ENCODE measurements at regions not wholly inside any gene's neighbourhood (a gene's known extent, or its start where the extent isn't known, plus 50 kb on each side); places are given as distances from the start of the nearest gene placed in this dataset.
"Not testable (repeated sequence)": the region's sequence is repeated elsewhere in the genome, so short reads cannot be mapped to it uniquely, and the experiment has no call there.

DNA sequence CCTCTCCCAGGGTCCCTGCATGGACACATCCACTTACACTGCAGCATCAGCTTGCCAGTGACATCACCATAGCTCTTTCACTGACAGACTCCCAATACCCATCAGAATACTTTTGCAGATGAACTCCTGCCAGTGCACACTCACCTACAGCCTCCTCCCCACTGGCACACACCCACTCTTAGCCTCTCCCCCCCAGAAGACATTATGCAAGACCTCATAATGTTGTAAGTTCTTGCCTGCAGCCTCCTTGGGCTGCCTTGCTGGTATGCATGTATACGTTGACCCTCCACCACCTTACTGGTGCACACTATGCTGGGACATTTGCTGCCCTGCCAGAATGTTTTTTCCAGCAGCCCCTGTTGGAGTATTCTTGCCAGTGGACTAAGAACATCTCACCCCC, 324.2 kb downstream of the AEBP2 start:
- DNase-seq (ENCODE audit: low spot score) (no peak), ATAC-seq (no peak)

DNA sequence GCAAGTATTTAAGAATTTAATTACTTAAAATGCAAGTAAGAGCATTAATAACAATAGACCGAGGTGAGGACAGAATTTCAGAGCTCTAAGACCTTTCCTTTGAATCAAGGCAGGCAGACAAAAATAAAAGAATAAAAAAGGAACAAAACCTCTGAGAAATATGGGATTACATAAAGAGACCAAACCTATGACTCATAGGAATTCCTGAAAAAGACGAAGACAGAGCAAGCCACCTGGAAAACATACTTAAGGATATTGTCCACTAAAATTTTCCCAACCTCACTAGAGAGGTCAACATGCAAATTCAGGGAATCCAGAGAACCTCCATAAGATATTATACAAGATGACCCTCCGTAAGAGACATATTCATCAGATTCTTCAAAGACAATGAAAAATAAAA, 325.1 kb downstream of the AEBP2 start:
- ATAC-seq (no peak), DNase-seq (ENCODE audit: low spot score) (no peak)

DNA sequence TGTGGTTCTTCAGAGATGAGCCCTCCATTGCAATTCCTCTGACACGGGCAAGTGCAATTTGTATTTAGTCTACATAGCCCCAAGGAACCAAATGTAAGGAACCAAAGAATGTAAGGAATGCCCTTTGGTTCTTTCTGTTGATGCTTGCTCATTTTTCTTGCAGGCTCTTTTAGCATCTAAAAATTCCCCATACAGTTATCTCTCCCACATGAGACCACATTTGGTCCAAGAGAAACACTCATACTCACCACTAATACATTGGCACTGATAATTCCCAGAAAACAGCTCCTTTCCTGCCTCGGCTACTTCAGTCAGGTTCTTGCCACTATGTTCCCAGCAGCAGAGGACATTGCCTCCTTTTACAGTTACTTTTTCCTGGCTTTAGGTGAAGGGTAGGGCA, 332.6 kb downstream of the AEBP2 start:
- DNase-seq (ENCODE audit: low spot score) (no peak), ATAC-seq (no peak)

DNA sequence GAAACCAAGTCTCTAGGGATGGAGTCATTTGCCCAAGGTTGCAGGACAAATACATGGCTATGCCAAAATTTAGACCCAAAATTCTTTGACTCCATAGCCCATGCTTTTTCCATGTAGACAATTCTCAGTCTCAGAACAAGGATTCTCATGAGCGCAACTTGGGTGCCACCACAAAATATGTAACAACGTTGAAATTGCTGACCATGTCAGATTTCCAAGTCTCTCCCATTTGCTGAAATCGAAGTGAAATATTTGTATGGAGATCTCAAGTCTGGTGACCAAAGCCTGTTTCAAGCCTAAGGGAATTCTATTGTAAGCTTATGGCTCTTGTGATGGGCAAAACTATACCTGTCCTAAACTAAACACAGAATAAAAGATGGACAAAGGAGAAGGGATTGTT, 333.5 kb downstream of the AEBP2 start:
- no peak for ATAC-seq
- no peak for DNase-seq (ENCODE audit: low spot score)

DNA sequence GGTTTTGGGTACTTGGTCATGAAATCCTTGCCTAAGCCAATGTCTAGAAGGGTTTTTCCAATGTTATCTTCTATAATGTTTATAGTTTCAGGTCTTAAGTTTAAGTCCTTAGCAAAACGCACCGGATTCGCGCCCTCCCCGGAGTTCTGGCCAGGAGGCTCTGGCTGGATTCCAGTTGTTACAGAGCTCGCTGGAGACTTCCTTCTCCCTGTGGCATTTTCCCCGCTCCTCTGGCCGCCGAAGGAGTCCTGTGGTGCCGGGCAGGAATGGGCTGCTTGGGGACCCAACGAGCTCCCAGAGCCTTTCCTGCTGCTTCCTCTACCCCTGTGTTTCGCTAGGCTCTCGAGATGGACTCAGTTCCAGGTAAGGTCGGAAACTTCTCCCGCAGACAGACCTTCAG, 335.9 kb downstream of the AEBP2 start:
- no peak for ATAC-seq
- no peak for DNase-seq (ENCODE audit: low spot score)

DNA sequence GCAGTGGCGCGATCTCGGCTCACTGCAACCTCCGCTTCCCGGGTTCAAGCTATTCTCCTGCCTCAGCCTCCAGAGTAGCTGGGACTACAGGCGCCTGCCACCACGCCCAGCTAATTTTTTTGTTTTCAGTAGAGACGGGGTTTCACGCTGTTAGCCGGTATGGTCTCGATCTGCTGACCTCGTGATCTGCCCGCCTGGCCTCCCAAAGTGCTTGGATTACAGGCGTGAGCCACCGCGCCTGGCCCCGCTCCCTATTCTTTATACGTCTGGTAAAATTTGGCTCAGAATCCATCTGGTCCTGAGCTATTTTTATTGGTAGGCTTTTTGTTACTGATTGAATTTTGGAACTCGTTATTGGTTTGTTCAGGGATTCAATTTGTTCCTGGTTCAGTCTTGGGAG, 336.7 kb downstream of the AEBP2 start:
- DNase-seq (ENCODE audit: low spot score); ATAC-seq: not testable (repeated sequence)

DNA sequence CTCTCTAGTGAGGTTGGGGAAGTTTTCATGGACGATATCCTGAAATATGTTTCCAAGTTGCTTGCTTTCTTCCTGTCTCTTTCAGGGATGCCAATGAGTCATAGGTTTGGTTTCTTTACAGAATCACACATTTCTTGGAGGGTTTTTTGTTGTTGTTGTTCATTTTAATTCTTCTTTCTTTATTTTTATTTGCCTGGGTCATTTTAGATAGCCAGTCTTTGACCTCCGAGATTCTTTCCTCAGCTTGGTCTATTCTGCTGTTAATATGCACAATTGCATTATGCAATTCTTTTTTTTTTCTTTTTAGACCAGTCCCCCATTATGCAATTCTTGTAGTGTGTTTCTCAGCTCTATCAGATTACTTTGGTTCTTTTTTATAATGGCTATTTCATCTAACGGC, 338.9 kb downstream of the AEBP2 start:
- peak; percentile 27 for ATAC-seq

DNA sequence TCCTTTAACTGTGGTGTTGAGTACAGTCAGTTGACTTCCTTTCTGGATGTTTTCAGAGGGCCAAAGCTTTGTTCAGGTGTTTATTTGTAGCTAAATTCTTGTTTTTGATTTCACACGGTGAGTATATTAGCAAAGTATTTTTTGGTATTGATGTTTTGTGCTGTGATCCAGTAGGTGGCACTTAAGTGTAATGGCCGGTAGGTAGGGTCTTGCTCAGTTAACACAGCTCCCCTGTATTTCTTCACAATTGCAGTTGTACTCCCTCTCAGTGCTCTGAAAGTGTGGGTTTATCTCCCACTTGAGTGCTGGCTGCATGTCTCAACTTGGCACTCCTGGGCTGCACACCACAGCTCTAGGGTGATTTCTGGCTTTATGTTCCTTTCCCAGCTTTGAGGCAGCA, 339.5 kb downstream of the AEBP2 start:
- DNase-seq (ENCODE audit: low spot score) (no peak), ATAC-seq (peak; percentile 32)

More for the DNA sequence above, 338.9 kb downstream of the AEBP2 start:
- no peak for DNase-seq (ENCODE audit: low spot score)

DNA sequence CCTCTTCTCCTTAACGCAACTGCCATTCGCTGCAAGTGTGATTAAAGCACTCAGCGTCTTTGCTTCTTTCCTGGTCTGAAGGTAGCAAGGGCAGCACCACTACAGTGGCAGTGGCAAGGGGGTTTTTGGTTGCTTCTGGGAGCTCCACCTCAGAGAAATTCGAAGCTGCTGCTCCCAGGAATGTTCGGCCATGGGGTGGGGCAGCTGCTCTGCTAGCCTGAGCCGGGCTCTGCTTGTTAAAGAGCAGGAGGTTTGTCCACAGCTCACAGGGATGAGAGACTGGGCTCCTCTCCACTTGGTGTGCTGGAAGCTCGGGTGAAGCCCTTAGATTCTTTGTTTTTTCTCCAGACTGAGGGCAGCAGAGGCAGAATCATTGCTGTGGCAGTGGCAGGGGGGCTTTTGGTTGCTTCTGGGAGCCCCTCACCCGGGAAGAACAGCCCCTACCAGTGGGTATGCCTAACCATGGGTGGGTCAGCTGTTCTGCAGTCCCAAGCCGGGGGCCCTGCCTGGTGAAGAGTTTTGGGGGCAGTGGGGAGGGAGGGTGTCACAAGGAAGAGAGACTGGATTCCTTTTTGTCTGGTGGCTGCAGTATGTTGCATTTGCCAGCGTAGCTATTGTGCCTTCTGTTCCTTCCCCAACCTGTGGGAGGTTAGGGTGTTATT, 340.2 kb downstream of the AEBP2 start:
- DNase-seq (ENCODE audit: low spot score) (no peak), ATAC-seq (no peak)

DNA sequence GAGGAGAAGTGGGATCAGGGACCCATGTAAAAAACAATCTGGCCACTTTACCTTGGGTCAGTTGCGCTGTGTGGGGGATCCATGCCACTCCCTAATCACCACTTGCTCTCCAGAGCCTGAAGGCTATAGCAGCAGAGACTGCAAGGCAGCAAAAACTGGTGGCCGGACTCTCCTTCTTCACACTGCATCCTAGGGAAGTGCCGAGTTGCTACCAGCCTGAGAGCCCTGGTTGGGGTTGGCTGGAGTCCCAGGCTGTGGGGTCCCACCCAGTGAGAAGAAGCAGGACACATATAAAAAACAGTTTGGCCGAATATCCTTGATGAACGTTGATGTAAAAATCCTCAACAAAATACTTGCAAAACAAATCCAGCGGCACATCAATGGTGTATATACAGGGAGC, 341.2 kb downstream of the AEBP2 start:
- ATAC-seq (no peak), DNase-seq (ENCODE audit: low spot score) (no peak)

DNA sequence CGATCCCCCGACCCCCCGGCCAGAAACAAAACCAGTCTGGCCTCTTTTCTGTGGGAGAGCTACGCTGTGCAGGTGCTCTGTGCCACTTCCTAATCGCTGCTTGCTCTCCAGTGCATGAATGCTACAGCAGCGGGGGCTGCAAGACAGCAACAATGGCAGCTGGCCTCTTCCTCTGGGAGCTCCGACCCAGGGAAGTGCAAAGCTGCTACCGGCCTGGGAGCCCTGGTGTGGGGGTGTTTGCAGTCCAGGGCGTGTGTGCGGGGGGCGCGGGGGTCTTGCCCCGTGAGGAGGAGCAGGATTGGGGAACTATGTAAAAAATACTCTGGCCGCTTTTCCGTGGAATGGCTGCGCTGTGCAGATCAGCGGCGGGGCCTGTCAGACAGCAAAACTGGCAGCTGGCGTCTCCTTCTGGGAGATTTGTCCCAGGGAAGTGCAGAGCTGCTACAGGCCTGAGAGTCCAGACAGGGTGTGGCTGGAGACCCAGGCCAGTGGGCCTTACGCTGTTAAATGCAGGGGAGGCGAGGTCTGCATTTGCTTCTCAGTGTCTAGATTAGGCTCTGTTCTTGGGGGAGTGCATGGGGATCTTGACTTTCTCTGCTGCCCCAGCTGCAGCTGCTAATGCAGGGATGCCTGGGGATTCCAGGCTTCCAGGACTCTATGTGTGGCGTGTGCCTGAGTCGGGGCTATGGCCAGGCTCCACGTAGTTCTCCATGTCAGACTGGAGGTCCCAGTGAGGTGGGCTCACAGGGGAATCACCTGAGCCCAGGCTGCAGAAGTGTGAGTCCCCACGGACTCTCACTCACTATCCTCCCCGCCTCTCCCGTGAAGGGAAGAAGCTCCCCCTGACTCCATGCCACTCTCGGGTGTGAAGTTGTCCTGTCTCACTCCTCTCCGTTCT, 344.5 kb downstream of the AEBP2 start:
- no peak for ATAC-seq
- no peak for DNase-seq (ENCODE audit: low spot score)

DNA sequence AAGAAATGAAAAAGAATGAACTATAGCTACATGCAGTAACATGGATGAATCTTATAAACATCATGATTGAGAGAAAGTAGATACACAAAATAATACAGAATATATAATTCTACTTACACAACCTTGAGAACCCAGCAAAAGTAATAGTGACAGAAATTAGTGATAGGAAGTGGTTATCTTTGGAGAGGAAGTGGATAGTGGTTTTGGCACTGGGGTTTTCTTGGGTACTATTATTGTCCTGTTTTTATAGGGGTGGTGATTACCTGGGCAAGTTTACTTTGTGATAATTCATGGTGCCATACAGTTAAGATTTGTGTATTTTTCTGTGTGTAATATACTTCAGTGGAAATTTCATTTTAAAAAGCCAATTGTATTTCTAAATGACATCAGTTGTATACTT, 352.7 kb downstream of the AEBP2 start:
- DNase-seq (ENCODE audit: low spot score) (no peak), ATAC-seq (no peak)

DNA sequence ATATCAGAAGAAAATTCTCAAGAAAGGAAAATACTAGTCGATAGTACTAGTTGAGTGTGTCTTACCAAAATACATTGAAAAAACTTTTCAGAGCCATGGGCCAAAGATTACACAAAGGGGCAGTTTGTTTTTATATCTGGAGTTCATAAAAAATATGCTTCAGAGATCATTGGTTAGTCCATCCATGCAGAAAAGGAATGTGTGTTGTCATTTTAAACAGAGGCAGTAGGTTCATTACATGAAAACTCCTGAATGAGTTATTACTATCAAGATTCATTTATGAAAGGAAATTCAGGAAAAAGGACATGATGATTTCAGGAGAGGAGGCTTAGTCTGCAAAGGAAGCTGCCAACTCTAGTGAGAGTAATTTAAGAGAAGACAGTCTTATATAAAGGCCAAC, 354.8 kb downstream of the AEBP2 start:
- DNase-seq (ENCODE audit: low spot score), result no peak
- ATAC-seq, result no peak

DNA sequence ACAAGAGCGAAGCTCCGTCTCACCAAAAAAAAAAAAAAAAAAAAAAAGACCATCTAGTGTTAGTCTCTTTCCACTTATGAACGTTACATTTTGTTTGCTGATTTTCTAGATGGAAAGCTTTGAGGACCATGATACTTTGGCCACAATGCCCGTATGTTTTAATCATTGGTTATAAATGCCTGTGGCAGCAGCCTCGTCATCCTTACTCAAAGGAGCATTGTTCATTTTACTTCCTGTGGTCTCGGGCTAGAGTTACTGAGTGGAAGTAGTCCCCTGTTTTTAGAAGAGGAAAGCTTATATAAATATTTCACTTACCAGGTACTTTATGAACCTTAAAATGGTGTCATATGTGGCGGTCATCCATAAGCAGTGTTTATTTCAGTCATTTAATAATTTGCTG, 359.9 kb downstream of the AEBP2 start:
- ATAC-seq (no peak), DNase-seq (ENCODE audit: low spot score) (no peak)

DNA sequence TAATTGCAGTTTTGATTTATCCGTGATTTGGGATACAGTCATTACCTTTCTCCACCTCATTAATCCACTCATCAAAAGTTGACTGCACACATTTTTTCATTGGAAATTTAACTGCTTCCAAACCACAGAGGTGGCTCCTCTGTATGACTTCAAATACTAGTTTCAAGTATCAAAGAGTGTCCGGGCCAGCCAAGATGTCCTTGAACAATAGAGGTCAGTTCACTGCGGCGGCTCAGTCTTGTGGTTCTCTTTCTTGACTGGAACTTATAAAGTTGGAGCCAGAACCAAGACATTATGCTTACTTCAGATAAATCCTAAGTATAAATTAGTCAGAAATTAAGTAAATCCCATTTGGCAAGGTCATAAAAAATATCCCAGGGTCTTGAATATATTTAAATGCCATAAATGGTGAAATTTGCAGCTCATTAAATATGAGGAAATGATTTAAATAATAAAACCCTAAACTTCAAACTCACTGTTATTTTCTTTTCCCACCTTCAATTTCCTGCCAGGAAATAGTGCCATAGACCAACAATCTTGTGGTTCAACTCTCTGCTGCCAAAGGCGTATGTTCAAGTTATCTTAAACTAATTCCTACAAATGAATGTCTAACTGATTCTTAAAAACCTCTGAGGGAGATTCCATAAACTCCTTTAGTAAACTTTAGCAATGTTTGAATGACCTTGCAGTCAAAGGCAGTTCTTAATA, 360.8 kb downstream of the AEBP2 start:
- ATAC-seq, result no peak
- no peak for DNase-seq (ENCODE audit: low spot score)

DNA sequence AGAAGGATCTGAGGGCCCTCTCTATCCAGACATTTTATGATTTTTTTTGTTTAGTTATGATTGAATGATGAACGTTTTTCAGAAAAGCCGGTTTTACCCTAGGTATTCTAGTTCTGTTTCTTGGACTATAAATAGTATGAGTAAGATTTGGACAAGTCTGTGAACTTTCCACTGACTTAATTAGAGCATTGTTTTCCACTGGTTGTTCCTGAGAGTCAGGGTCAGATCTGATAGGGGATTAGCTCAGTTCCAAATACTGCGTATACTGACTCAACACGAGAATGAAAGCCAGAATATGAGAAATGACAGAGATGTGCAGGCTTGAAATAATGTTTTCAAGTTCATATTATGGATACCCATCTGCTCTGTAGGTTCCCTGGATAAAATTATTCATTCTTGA, 361.6 kb downstream of the AEBP2 start:
- DNase-seq (ENCODE audit: low spot score), result no peak
- ATAC-seq, result no peak

DNA sequence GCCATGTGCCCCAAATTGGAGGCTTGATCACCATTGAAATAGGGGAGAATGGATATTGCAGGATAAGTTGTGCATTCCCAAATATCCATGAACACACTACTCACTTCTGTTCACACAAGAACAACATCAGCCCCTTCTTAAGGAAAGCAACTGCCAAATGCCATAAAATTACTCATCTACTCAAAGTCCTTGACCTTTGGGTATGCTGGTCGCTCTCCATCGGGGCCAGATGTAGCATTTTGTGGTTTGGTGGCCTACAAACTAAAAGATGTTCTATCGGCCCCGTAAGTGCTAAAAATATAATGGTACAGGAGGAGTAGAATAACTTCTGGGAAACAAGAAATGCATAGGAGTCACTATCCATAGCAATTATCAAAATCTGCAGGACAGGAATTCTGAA, 362.6 kb downstream of the AEBP2 start:
- ATAC-seq (no peak), DNase-seq (ENCODE audit: low spot score) (no peak)

DNA sequence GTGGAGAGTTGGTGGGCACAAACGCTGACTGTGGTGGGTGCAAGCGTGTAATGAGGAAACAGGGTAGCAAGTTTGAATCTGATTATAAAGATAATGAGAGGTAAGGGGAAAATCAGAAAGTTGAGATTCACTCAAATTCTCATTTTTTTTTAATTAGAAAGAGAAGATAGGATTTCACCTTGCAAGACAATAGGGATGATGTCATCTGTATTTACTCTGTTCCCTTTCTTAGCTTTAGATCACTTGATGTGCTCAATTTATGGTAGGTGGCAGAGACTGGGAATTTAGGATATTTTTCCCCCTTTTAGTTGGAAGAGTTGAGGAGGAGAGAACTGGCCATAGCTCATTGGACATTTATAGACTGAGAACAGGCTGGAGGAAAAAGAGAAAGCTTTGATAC, 363.6 kb downstream of the AEBP2 start:
- ATAC-seq (no peak), DNase-seq (ENCODE audit: low spot score) (no peak)

DNA sequence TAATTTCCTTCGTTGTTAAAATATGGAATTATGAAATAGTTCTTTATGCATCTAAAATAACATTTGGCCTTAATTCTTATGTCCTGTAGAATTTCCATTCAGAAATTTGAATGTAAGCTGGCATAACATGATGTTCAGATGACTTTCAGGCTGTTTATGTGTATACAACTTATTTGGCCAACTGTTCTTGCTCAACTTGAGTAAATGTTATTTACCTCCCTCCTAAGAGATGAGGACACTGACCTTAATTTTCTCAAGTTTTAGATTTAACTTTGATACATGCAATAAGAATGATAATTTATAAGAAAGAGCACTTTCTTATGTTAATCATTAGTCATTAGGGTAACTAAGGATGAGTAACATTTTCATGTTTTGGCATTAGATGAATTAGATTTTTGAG, 365.4 kb downstream of the AEBP2 start:
- peak; percentile 38 for ATAC-seq
- no peak for DNase-seq (ENCODE audit: low spot score)

DNA sequence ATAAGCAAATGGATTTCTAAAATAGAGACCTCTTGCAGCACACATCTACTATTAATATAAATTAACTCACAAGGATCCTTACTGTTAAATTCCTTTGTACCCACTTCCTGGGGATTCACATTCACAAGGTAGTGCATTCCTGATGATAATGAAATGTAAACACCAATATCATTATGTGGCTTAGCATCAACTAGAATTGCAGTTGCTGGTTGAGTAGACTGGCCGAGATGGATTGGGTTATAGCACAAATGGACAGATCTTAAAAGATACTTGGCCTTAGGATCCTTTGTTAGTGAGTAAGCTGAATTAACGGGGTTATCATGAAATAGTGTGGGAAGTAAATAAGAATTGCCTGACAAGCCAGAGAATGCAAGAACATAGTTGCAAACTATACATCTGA, 369.1 kb downstream of the AEBP2 start:
- ATAC-seq (no peak), DNase-seq (ENCODE audit: low spot score) (no peak)

DNA sequence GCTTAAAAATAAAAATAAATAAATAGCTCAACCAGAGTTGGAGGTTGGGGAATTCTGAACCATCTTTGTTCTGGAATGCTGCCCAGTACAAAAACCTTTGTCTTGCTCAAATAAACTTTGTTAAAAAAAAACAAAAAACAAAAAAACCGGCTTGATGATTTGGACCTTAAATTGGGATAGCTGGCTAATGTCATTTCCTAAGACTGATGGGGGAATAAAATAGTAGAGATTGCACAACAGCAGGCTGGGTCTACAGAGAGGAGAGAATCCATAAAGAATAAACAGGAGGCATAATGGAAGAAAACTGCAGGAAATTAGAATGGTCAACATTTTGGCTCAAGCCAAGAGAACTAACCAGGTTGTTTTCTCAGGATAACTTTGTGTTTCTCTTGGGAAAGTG, 370.9 kb downstream of the AEBP2 start:
- no peak for ATAC-seq
- DNase-seq (ENCODE audit: low spot score), result no peak

DNA sequence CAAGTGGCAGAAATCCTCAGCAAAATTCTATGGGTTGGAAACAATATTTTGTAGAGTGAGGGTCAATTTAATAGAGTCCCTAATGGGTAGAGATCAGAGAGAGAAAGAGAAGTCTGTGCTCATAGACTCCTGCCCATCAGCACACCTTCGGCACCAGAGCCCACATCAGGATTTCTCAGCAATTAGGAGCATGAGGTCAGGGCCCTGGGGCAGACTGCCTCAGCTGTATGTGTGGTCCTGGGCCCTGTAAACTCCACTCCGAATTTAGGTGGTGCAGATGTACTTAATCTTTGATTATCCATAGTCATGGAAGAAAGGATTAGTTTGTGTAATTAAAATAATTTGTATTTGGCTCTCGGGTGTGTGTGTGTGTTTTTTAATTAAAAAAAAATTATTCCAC, 372.6 kb downstream of the AEBP2 start:
- DNase-seq (ENCODE audit: low spot score) (no peak), ATAC-seq (no peak)

All from left lobe of liver (tissue), 2 donors.